Transverse colon (tissue), 4 donors: ENCODE measurements at regions not wholly inside any gene's neighbourhood (a gene's known extent, or its start where the extent isn't known, plus 50 kb on each side); places are given as distances from the start of the nearest gene placed in this dataset.

Source experiments
- DNase-seq: peaks from one replicate; pipeline ENCODE4 v3.0.0-alpha.2; 2019
- H3K27ac ChIP-seq, 4 donors: fragments of 200-600 bp; sonication (generic); 2 replicates each; pipeline ENCODE4 v1.5.1; 2016 to 2018; ENCODE audit warnings: inconsistent platforms in 4 of 4
- H3K27me3 ChIP-seq: fragments of 200-600 bp; sonication (generic); 2 replicates; pipeline ENCODE4 v1.5.1; 2017; ENCODE audit warnings: inconsistent platforms
- H3K36me3 ChIP-seq, 4 donors: fragments of 200-600 bp; sonication (generic); 2 replicates each; pipeline ENCODE4 v1.5.1; 2017 to 2019; ENCODE audit warnings: inconsistent platforms in 4 of 4
- H3K4me1 ChIP-seq, 4 donors: fragments of 200-600 bp; sonication (generic); 2 replicates each; pipeline ENCODE4 v1.5.1; 2017 to 2020; ENCODE audit warnings: inconsistent platforms in 4 of 4
- H3K4me3 ChIP-seq, 4 donors: fragments of 200-600 bp; sonication (generic); 1 replicate in 1 of 4; 2 replicates in 3 of 4; pipeline versions ENCODE4 v1.5.1 to v1.6.1; 2017 to 2019; ENCODE audit warnings: inconsistent platforms in 4 of 4
- H3K9me3 ChIP-seq, 2 donors: fragments of 200-600 bp; sonication (generic); 2 replicates each; pipeline ENCODE4 v1.5.1; 2017 to 2019; ENCODE audit warnings: inconsistent platforms in 2 of 2
- CTCF ChIP-seq, 5 experiments: fragments of 200-600 bp in 3 of 5; fragments of 450-650 bp in 2 of 5; sonication (generic) in 3 of 5; IDR thresholded peaks; 1 replicate in 2 of 5; 2 replicates in 3 of 5; pipeline ENCODE4 v1.5.1; 2016 to 2017; ENCODE audit warnings: antibody characterized with exemption in 5 of 5, inconsistent platforms in 3 of 5, mild to moderate bottlenecking in 2 of 5, moderate library complexity in 1 of 5
- EP300 ChIP-seq: sonication (generic); formaldehyde crosslinking; IDR thresholded peaks from one replicate; pipeline ENCODE4 v1.6.1; 2017; ENCODE audit warnings: antibody characterized with exemption, low read depth
- POLR2A ChIP-seq: fragments of 450-650 bp; IDR thresholded peaks from one replicate; pipeline ENCODE4 v1.6.1; 2016; ENCODE audit warnings: antibody characterized with exemption, mild to moderate bottlenecking, moderate library complexity
- POLR2AphosphoS5 ChIP-seq, 3 donors: sonication (generic); formaldehyde crosslinking; IDR thresholded peaks; one replicate each; pipeline ENCODE4 v1.6.1; 2016; ENCODE audit warnings: antibody characterized with exemption in 3 of 3
- WGBS, 2 donors: methylation state at CpG; one replicate each; pipeline ENCODE4 v1.1.5; 2018; ENCODE audit warnings: low coverage in 1 of 2; 5-methylcytosine and 5-hydroxymethylcytosine counted together
- in situ Hi-C, 4 donors: fragments of 200-750 bp; cut with MboI; loops; one replicate each; pipeline versions ENCODE4 v1.15.0 to v1.15.1; 2017; ENCODE audit warnings: low sequenced_read_pairs in 3 of 4, low pct_ligation_motif_present in 1 of 4, low pct_unique_long_range_greater_than_20kb in 1 of 4
- intact Hi-C: fragments of 100-400 bp; cut with DNase I; formaldehyde crosslinking; loops from one replicate; pipeline ENCODE4 v1.15.1; 2023; ENCODE audit warnings: low total_unique reads

DNA sequence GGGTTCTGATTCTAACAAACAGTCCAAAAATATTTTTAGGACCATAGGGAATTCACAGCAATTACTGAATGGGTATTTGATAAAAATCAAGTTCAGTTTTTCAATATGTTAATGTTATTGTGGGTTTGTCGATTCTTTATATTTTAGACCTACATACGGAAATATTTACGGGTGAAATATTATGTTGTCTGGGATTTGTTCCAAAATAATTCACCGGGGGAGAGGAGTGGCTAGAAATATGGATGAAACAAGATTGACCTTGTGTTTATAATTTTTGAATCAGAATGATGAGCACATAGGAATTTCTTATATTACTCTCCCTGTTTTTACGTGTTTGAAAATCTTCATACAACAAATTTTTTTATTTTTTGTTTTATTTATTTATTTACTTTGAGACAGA, 56.7 kb upstream of the USP1 start:
- H3K9me3 ChIP-seq, result no peaks in the 10 kb centered on the region
- peaks cover 0 to 5% (median 0%) of the 10 kb centered on the region in 4 donors for H3K4me1 ChIP-seq
- 75 to 90% methylated on average over 5 of the region's 5 CpGs for WGBS, 2 donors
- DNase-seq, result no peak
- H3K36me3 ChIP-seq, result no peaks in the 10 kb centered on the region
- TF ChIP-seq EP300 (no peak), POLR2AphosphoS5 (IDR thresholded peaks at IDR 0.05) (no peak), POLR2A (no peak), CTCF (IDR thresholded peaks at IDR 0.05) (no peak)
- H3K27me3 ChIP-seq, result no peaks in the 10 kb centered on the region
- intact Hi-C loops (no loop called here), in situ Hi-C loops (no loop called here)
- no peak overlapping the region for H3K27ac ChIP-seq
- no peak overlapping the region for H3K4me3 ChIP-seq

DNA sequence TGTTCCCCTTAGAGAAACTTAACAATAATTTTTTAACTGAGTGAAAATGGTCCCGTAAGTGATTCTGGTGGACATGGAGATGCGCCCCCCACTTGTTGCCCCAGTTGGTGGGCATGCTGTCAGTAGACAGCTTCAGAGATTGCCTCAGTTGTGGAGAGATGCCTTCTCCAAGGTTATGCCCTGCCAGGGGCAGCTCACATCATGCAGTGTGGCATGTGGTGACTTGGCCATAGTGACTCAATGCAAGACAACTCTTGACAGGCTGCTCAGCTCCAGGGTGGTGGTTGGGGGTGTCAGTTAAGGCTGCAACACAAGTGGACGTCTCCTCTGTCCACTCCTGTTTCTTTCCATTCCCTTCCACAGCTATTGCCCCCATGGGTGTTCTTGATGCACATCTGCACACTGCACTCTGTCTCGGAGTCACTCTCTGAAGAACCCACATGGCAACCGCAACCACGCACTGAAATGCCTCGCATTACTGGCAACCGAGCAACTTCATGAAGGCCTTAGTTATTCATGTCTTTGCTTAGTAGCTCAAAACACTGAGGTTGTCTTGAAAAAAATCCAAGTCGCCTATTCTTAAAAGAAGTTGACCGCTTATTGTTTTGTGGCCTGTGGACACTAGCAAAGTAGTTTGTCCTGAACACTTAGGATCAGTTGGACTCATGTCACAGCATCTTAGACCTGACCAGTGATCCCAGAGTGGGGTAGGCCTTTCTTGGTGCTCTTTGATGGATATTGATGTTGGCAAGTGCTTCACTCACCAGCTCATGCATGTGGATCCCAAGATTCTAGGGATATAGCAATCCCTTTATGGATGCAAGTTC, 54.8 kb upstream of the USP1 start:
- Histone ChIP-seq H3K27ac (no peak overlapping the region), H3K36me3 (no peaks in the 10 kb centered on the region), H3K27me3 (no peaks in the 10 kb centered on the region), H3K4me3 (no peak overlapping the region), H3K9me3 (no peaks in the 10 kb centered on the region), H3K4me1 (peaks cover 0 to 5% (median 0%) of the 10 kb centered on the region in 4 donors)
- in situ Hi-C loops, result no loop called here
- intact Hi-C loops, result no loop called here
- TF ChIP-seq CTCF (IDR thresholded peaks at IDR 0.05), result no peak
- DNase-seq, result no peak
- 92 to 96% methylated on average over 5 to 10 of the region's 10 CpGs for WGBS, 2 donors

GRCh38 chr1:62382658-62382955, 54.2 kb upstream of the USP1 start:
- Histone ChIP-seq H3K4me3 (no peak overlapping the region), H3K4me1 (peaks cover 0 to 5% (median 0%) of the 10 kb centered on the region in 4 donors), H3K9me3 (no peaks in the 10 kb centered on the region), H3K27me3 (no peaks in the 10 kb centered on the region), H3K27ac (no peak overlapping the region), H3K36me3 (no peaks in the 10 kb centered on the region)
- no peak for TF ChIP-seq POLR2AphosphoS5 (IDR thresholded peaks at IDR 0.05)
- no peak for TF ChIP-seq POLR2A
- TF ChIP-seq EP300, result no peak
- no peak for TF ChIP-seq CTCF (IDR thresholded peaks at IDR 0.05)
- no peak for DNase-seq
- intact Hi-C loops, result no loop called here
- in situ Hi-C loops, result no loop called here
- WGBS, 2 donors, result 72 to 75% methylated on average over 2 of the region's 2 CpGs

- Histone ChIP-seq H3K36me3 (no peaks in the 10 kb centered on the region), H3K27ac (no peak overlapping the region), H3K4me1 (peaks cover 0 to 5% (median 0%) of the 10 kb centered on the region in 4 donors), H3K9me3 (no peaks in the 10 kb centered on the region), H3K4me3 (no peak overlapping the region), H3K27me3 (no peaks in the 10 kb centered on the region)
- TF ChIP-seq EP300, result no peak
- TF ChIP-seq POLR2AphosphoS5 (IDR thresholded peaks at IDR 0.05), result peak in 1 of 3 donors; percentile 13
- DNase-seq, result no peak
- intact Hi-C loops (no loop called here), in situ Hi-C loops (no loop called here)
- WGBS, 2 donors, result 42 to 47% methylated on average over 5 to 7 of the region's 7 CpGs
Observed at GRCh38 chr1:62384276-62385005, 52.4 kb upstream of the USP1 start.
